ENCODE measurements at regions not wholly inside any gene's neighbourhood (a gene's known extent, or its start where the extent isn't known, plus 50 kb on each side); places are given as distances from the start of the nearest gene placed in this dataset.
"Not testable (repeated sequence)": the region's sequence is repeated elsewhere in the genome, so short reads cannot be mapped to it uniquely, and the experiment has no call there.

DNA sequence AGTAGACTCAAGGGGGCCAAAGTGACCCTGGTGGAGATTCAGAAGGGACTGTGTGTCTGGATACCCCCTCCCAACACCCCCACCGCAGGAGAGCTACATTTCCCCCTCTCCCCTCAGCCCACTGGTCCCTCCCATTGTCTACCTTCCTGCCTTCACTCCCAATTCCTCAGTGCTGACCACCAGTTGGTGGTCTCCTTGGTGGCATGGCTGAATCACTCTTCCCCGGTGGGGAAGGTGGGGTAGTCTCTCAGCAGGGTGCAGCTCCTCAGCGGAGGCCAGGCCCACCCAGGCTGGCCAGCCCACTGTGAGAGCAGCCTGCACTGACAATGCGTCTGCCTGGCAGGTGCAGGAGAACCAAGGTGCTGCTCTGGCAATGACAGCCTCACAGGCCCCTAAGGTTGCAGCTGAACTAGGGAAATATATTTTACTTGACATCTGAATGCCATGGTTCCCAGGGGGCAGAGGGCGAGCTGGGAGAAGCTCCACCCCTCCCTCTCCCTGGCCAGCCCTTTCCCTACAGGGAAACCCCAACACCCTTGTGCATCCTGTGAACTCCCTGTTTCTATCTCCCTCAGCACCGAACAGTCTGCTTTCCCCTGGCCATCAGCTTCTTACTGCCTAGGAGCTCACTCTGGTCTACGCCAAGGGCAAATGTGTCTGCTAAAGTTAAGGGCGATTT is 62.6 kb upstream of the PAX8 start:
- DNase-seq (ENCODE audit: low read depth), result no peak

DNA sequence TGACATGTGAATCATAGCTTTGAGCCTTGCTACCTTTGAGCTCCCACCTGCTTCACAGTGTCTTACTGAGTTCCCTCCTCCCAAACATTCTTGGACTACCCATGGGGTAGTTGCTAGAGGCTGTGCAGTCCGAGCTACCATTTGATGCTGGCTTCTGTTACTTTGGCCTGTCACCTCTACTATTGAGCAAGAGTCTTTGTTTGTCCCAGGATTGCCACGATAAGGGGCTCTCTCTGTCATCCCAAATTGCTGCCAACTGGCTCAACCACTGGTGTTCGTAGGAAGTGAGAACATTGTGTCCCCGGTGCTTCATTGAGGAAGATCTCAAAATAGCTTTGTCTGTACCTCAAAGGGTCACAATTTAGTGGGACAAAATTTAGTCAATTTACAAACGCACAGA is 59.1 kb upstream of the PAX8 start:
- no peak for DNase-seq (ENCODE audit: low read depth)

DNA sequence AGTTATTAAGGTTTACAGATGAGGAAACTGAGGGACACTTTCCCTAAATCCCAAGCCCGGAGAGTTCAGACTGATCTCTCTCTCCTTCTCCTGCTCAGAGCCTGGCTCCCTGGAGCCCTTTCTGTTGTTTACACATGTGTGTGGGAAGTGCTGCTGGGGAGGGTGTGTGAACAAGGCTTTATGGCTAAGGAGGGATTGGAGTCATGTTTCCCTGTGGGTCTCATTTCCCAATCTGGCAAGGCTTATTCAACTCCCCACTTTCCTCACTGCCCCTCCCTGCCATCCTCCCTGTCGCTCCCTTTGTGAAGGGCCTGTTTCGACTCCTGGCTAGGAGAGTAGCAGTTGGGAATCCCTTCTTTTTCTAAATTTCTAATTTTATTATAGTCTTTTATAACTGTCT is 57.3 kb upstream of the PAX8 start:
- DNase-seq (ENCODE audit: low read depth), result peak; percentile 79

DNA sequence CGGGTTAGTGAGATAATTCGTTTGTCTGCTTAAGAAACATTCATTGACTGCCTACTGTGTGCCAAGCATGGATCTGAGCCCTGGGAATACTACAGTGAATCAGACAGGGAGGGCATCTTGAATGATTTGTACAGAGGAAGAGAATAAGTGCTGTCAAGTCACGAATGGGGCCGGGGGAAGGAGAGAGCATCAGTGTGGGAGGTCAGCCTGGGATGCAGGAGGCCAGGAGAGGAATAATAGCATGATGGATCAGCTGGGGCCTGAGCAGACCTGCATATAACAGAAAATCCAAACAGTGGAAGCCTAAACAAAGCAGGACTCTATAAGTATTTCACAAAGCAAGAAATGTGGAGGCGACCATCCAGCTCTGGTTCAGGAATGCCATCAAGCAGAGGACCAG is 55.4 kb upstream of the PAX8 start:
- no peak for DNase-seq (ENCODE audit: low read depth)

- not testable (repeated sequence) for DNase-seq (ENCODE audit: low read depth)
Measured at GRCh38 chr2:113333735-113334134, 55.0 kb upstream of the PAX8 start.

- DNase-seq (ENCODE audit: low read depth), result not testable (repeated sequence)
Measured at GRCh38 chr2:113330060-113330767, 51.5 kb upstream of the PAX8 start.

- not testable (repeated sequence) for DNase-seq (ENCODE audit: low read depth)
Measured at GRCh38 chr2:113328973-113329372, 50.3 kb upstream of the PAX8 start.

GRCh38 chr2:113328572-113328971 is 49.9 kb upstream of the PAX8 start:
- DNase-seq (ENCODE audit: low read depth), result not testable (repeated sequence)

Measured in myocyte (in vitro differentiated cells).